ENCODE measurements at regions not wholly inside any gene's neighbourhood (a gene's known extent, or its start where the extent isn't known, plus 50 kb on each side); places are given as distances from the start of the nearest gene placed in this dataset.

GRCh38 chr12:98280621-98281020 is 234.8 kb upstream of the TMPO start:
- DNase-seq (ENCODE audit: low read depth): no peak

DNA sequence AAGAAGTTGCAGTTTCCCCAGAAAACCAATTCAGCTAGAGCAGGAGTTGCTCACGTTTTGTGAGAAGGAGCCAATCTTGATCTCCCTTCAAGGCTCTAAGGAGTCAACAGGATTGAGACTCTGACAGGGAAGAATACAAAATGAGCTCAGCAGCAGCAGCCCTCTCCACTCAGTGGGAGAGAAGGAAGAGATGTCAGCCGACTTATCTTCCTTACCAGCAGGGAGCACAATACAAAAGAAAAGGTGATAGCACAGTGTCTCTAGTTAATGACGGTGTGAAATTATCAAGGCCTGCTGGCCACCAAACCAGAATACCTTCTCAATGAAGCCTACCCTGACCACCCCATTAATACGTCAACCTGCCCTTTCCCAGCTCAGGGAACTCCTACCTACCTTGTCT is 223.6 kb upstream of the TMPO start:
- DNase-seq (ENCODE audit: low read depth): no peak

DNA sequence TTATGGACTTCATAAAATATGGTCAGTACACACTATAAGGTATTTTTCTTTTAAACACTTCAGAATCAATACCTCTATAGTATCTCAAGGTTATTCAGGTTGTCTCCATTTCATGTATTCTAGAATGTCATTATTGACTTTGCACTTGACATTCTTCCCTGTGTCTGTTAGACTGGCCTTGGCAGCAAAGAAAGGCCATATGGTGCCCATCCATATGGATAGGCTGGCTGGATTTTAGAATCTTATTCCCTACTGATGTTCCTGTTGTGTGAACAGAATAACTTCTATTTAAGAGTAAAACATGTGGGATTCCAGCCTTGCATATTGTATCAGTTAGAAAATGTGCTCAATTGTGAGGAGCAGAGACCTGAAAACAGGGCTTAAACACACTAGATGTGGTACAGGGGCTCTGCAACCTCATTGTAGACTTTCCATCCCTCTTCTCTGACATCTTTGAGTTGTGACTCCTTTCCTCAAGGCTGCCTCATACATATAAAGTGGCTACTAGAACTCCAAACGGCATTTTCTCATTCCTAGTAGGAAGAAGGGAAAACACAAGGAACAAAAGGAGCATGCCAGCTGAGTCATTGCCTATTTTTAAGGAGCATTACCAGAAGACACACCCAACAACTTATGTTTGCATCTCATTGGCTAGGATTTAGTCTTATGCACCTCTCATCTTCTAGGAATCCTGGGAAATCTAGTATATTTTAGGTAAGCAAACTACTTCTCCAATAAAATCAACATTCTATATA is 221.2 kb upstream of the TMPO start:
- no peak for DNase-seq (ENCODE audit: low read depth)

DNA sequence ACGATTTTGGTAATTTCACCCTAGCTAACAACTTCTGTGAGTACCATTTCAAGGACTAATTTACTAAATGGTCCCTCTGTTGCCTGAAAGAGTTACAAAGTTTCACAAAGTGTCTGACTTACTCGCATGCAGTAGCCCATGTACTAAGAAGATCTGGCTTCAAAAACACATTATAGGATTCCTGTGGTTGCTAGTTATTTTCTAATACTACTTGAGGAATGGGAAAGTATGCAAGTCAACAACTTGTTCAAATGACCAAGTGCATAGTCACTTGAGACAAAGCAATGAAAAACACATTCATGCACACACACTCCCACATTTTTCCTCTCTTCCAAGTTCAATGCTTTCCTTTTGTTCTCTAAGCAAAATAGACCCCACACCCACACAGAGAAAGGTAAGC is 219.7 kb upstream of the TMPO start:
- no peak for DNase-seq (ENCODE audit: low read depth)

DNA sequence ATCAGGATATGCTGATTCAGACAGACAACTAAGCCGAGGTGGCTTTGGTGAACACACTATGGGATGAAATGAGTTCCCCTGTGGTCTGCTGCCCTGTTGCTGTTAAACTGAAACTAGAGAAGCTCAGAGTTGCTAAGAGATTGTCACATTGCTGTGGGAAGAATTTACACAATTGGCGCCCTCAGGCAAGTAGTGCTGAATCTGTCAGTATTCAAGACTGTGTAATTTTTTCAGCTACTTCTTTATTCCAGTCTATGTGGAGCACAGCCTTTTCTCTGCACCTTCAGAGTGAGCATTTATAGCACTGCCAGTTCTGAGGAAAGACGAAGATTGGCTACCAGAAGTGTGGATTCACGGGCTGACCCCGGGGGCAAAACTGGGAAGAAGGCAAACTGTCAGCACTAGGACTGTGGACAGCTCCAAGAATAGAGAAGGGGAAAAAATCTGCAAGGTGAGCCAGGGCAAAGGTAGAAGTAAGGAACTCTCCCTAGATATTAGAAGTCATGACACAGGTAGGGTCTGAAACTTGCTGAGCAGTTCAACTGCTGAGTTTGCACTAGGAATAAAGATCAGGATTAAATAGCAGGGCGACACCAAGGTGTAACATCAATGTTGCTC is 218.8 kb upstream of the TMPO start:
- DNase-seq (ENCODE audit: low read depth): no peak

DNA sequence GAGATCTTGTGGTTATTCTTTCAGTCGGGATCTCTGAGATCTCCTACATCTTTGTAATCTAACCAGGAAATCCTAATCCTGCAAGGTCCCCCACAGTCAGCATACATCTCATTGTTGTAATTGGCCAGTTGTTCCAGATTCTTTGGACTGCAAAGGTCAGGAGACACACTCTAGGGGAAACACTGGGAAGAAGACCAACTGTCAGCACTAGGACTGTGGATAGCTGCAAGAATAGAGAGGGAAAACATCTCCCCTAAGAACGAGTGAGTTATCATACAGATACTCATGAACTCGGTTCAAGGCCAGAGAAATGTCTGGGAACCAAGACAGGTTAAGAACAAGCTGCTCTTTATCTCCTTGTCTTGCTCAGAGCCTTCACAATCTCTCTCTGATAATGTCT is 217.9 kb upstream of the TMPO start:
- DNase-seq (ENCODE audit: low read depth): no peak

DNA sequence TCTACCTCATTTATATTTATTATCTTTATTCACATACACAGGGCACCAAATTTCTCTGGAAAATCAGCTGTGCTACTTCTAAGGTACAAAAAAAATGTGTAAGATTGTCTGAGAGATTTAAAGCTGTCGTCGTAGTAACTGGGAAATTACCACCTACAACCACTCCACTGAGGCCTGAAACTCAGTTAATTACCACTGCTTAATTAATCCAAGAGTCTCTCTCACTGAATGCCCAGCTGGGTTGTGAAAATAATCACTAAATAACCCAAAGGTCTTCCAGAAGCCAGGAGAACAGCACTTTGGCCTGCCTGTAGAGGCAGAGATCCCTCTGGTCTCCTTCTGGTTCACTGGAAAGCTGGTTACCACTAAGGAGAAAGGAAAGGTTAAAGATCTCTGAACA is 207.2 kb upstream of the TMPO start:
- no peak for DNase-seq (ENCODE audit: low read depth)

GRCh38 chr12:98317939-98318899 is 197.2 kb upstream of the TMPO start:
- no peak for DNase-seq (ENCODE audit: low read depth)

DNA sequence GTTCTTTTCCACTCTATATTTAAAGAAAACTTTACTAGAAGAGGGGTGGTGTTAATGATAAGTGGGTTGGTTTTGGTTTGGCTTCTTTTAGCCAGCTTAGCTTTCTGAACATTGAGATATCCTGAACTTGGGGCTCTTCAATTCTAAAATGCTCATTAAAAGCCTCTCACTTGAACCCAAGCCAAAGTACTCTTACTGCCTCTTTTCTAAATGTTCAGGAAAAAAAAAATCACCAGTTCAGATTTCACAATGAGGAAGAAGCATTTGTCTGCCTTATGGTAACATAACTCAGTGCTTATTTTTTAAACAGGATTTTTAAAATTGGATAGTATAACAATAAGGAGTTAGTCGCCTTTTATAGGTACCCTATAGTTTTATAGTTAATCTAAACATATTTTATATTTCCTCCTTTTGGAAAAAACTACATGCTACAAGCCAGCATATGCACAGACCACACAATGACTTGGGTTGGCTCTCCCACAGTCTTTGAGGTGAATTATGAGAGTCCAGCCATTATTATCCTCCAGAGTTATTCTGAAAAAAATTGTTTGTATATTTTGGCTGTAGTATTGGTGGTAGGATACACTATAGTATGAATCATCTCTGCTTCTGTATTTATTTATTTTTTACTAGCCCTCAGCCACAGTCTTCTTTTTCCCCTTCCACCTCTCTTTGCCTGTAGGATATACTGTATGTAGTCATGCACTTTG is 195.5 kb upstream of the TMPO start:
- no peak for DNase-seq (ENCODE audit: low read depth)

- DNase-seq (ENCODE audit: low read depth): no peak
Measured at GRCh38 chr12:98325003-98325402, 190.4 kb upstream of the TMPO start.

DNA sequence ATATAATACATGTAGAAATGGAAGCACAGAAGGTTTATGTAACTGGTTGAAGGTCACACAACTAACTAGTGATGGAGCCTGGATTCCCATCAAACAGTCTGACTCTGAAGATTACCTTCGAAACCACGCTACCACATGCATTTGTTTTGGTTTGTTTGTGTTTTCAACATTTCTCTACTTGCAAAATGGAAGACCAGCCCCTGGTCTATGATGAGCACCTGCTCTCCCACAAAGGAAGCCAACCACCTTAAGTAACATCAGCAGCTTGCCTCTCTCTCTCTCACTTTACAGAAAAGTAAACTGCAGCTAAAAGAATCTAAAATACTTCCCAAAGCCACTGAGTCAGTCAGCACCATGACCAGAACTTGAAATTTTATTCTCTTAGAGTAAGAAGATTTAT is 186.9 kb upstream of the TMPO start:
- no peak for DNase-seq (ENCODE audit: low read depth)

GRCh38 chr12:98329589-98329988 is 185.8 kb upstream of the TMPO start:
- no peak for DNase-seq (ENCODE audit: low read depth)

GRCh38 chr12:98332642-98333041 is 182.7 kb upstream of the TMPO start:
- DNase-seq (ENCODE audit: low read depth): no peak

- no peak for DNase-seq (ENCODE audit: low read depth)
Measured at GRCh38 chr12:98334768-98335167, 180.6 kb upstream of the TMPO start.

- DNase-seq (ENCODE audit: low read depth): no peak
Measured at GRCh38 chr12:98341026-98341425, 174.4 kb upstream of the TMPO start.

- no peak for DNase-seq (ENCODE audit: low read depth)
Measured at GRCh38 chr12:98341732-98342131, 173.7 kb upstream of the TMPO start.

GRCh38 chr12:98343002-98343567 is 172.3 kb upstream of the TMPO start:
- no peak for DNase-seq (ENCODE audit: low read depth)

DNA sequence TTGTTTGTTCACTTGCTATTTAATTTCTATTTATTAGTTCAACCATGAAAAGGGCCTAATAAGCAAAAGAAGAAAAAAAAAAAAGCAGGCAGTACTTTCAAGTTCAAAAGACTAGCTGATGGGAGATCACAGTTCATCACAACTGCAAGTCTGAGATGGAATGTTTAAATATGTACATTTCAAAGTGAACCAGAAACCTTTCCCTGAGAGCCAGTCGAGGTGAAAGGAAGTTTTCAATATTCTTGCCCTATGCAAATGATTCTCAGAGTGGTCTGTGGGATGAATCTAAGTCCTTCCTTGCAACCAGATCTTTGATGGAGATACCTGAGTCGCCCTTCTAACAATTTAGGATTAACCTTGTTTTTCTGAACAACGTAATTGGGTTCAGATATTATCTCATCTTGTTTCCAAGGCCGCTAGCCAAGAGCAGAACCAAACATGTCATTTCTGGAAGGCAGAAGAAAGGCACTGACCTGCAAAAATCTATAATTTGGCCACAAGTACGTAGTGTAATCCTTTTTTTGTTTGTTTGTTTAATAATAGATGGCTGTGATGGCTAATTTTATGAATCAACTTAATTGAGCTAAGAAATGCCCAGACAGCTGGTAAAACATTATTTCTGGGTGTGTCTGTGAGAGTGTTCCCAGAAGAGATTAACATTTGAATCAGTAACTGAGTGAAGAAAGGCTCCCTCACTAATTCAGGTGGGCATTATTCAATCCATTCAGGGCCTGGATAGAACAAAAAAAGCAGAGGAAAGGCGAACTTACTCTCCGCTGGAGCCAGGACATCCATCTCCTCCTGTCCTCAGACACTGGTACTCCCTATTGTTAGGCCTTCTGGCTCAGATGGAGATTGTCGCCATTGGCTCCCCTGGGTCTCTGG is 171.1 kb upstream of the TMPO start:
- no peak for DNase-seq (ENCODE audit: low read depth)

DNA sequence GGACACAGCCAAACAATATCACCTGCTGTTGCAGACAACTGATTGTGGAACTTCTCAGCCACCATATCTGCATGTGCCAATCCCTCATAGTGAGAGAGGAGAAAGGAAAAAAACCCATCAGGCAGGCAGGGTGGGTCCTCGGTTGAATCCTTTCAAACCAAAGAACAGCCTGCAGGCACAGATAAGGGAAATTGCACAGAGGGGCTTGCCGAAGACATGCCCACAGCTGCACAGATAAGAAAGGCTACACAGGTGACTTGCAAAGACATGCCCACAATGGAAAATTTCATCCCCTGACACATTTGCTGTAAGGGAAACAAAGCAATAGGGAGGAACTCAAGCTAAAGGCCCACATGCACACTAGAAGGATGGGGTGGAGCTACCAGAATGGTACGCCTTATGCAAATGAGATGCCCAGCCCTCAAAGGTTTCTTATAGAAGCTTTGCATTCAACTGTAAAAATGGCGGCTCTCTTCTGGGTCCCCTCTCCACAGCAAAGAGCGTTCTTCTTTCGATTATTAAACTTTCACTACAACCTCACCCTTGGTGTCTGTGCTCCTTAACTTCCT is 170.0 kb upstream of the TMPO start:
- no peak for DNase-seq (ENCODE audit: low read depth)

DNA sequence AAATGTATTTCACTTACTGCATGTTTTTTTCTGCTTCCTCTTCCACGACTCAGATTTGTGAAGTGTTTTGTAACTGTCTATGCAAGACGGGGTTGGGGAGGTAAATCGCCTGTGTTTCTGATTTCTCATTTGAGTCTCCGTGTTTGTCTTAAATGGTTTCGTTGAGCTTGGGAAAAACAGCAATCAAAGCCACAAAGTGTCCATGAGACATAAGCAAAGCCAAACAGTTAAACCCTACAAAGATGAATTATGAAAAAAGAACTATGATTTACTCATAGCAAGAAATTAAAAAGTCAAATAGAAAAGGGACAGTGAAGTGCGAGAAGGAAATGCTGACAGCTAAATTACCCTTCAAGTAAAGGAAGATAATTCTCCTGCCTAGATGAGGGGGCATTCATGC is 164.3 kb upstream of the TMPO start:
- no peak for DNase-seq (ENCODE audit: low read depth)

DNA sequence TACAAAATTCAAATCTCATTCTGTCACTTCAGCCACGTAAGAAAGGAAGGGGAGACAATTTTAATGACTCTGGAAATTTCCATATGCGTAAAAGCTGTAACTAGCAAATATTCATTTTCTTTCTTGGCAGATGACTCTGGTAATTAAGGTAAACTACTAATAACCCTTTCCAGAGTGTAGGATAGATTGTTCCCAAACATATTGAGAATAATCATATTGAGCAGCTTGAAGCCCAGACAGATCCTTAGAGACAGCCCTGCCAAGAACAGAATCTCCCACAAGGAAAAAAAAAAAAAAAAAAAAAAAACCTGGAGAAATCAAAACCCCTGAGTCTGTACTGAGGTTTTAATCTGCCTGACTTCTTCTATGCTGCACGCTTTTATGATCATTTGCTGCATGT is 163.6 kb upstream of the TMPO start:
- DNase-seq (ENCODE audit: low read depth): no peak
